OCI-LY3 (cell line): ENCODE measurements at regions not wholly inside any gene's neighbourhood (a gene's known extent, or its start where the extent isn't known, plus 50 kb on each side); places are given as distances from the start of the nearest gene placed in this dataset.

Source experiments
- EZH2phosphoT487 ChIP-seq: fragments of 200-600 bp; shearing (Covaris generic); IDR thresholded peaks from 2 replicates; pipeline ENCODE4 v1.6.1; 2018; ENCODE audit warnings: antibody characterized with exemption, mixed run types, low read depth
- TF ChIP-seq, protein P1 (sequence below): fragments of 200-600, 300-600 bp; sonication (generic); IDR thresholded peaks from 2 replicates; pipeline ENCODE4 v1.5.1; 2014; ENCODE audit warnings: antibody characterized with exemption, low read length, low read depth

DNA sequence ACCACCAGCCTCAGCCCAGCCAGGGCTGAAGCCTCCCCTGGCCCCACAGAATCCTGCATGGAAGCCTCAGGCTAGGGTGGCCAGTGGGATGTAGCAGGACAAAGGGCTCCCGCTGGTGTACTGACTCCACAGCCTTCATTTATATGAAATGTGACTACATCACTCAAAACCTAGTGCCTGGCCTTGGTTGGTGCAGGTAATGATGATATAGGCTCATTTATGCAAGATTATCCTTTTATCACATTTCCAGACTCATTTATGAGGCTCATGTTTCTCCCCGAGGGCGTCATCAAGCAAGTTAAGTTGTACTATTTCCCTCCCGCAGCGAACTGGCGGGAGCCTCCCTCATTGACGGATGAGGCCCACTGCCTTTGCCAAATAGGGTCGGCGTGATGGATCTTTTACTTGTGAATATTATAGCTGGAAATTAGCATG, 179.1 kb upstream of the SMAD3 start:
- TF ChIP-seq, protein P1, sequence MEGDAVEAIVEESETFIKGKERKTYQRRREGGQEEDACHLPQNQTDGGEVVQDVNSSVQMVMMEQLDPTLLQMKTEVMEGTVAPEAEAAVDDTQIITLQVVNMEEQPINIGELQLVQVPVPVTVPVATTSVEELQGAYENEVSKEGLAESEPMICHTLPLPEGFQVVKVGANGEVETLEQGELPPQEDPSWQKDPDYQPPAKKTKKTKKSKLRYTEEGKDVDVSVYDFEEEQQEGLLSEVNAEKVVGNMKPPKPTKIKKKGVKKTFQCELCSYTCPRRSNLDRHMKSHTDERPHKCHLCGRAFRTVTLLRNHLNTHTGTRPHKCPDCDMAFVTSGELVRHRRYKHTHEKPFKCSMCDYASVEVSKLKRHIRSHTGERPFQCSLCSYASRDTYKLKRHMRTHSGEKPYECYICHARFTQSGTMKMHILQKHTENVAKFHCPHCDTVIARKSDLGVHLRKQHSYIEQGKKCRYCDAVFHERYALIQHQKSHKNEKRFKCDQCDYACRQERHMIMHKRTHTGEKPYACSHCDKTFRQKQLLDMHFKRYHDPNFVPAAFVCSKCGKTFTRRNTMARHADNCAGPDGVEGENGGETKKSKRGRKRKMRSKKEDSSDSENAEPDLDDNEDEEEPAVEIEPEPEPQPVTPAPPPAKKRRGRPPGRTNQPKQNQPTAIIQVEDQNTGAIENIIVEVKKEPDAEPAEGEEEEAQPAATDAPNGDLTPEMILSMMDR, result no peak
- TF ChIP-seq EZH2phosphoT487, result no peak
